ENCODE measurements at regions not wholly inside any gene's neighbourhood (a gene's known extent, or its start where the extent isn't known, plus 50 kb on each side); places are given as distances from the start of the nearest gene placed in this dataset.
A peak's percentile ranks its signal among the peaks of the same experiment; 100 is the strongest.

DNA sequence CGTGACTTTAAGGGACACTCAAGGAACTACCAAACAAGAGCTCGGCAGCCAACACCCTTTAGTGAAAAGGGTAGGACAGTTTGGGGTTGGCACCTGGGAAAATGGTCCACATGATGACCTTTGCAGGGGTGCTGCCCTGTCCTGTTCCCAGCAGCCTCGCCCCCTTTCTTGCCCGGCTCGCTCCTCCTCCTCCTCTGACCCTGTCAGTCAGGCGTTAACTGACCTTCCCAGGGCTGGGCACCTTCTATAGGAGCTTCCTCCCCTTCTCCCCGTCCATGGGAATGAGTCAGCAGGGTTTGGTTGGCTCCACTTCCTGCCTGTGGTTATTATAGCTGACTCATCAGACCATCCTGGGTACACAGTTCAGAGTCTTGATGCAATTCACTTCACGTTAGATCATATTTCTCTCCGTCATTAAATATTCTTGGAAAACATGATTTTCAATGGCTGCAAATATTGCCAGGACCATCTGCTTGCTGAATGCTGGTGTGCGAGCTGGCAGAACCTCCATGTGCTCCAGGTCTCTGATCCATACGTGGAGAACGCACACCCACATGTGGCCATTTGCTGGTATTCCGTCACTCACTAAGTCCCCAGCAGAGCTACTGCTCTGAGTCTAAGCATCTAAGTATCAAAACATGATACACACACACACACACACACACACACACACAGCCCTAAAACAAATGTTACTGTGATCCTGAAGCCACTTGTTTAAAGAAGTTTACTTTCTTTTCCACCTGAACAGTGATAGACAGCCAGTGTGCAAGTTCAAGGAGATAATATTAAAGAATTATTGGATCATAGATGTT lies 185.0 kb downstream of the ANAPC1 start (continued):
- no peak for TF ChIP-seq PPARA (CRISPR knock-in tag; IDR thresholded peaks at IDR 0.05; ENCODE audit: borderline replicate concordance)
- TF ChIP-seq OSR1 (CRISPR knock-in tag; IDR thresholded peaks at IDR 0.05): no peak
- TF ChIP-seq, protein P1, sequence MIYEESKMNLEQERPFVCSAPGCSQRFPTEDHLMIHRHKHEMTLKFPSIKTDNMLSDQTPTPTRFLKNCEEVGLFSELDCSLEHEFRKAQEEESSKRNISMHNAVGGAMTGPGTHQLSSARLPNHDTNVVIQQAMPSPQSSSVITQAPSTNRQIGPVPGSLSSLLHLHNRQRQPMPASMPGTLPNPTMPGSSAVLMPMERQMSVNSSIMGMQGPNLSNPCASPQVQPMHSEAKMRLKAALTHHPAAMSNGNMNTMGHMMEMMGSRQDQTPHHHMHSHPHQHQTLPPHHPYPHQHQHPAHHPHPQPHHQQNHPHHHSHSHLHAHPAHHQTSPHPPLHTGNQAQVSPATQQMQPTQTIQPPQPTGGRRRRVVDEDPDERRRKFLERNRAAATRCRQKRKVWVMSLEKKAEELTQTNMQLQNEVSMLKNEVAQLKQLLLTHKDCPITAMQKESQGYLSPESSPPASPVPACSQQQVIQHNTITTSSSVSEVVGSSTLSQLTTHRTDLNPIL (CRISPR knock-in tag; IDR thresholded peaks at IDR 0.05; ENCODE audit: low read depth): no peak
- peak; percentile 86; the same call in 1 of the 2 replicates for TF ChIP-seq TOX (CRISPR knock-in tag; IDR thresholded peaks at IDR 0.05; ENCODE audit: borderline replicate concordance)
- peak; percentile 55; the same call in 1 of the 2 replicates for TF ChIP-seq ZFP3 (CRISPR knock-in tag; IDR thresholded peaks at IDR 0.05)

GRCh38 chr2:111701266-111701665 lies 182.7 kb downstream of the ANAPC1 start:
- TF ChIP-seq ZFP3 (CRISPR knock-in tag; IDR thresholded peaks at IDR 0.05): no peak
- TF ChIP-seq CSDC2 (CRISPR knock-in tag; IDR thresholded peaks at IDR 0.05): no peak
- TF ChIP-seq SNAI2 (CRISPR knock-in tag; IDR thresholded peaks at IDR 0.05): no peak
- TF ChIP-seq CSRNP3 (CRISPR knock-in tag; IDR thresholded peaks at IDR 0.05): no peak
- no peak for TF ChIP-seq ZNF70 (CRISPR knock-in tag; IDR thresholded peaks at IDR 0.05)
- TF ChIP-seq TOX (CRISPR knock-in tag; IDR thresholded peaks at IDR 0.05; ENCODE audit: borderline replicate concordance): no peak
- ATAC-seq: no peak

DNA sequence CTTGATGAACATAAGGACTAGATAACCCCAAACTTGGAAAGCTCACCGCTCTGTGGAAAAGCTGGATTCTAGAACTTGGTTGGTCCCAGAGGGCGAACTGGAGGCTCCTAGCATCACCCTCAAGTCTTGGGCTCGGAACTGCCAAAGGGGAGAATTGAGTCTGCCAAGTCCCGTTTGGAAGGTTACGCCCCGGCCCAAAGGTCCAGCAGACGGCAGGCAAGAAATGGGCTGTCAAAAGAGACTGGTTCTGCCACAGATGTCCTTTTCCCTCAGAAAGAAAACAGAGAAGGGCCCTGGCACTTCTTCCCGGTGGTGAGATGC lies 182.2 kb downstream of the ANAPC1 start:
- ATAC-seq: no peak

DNA sequence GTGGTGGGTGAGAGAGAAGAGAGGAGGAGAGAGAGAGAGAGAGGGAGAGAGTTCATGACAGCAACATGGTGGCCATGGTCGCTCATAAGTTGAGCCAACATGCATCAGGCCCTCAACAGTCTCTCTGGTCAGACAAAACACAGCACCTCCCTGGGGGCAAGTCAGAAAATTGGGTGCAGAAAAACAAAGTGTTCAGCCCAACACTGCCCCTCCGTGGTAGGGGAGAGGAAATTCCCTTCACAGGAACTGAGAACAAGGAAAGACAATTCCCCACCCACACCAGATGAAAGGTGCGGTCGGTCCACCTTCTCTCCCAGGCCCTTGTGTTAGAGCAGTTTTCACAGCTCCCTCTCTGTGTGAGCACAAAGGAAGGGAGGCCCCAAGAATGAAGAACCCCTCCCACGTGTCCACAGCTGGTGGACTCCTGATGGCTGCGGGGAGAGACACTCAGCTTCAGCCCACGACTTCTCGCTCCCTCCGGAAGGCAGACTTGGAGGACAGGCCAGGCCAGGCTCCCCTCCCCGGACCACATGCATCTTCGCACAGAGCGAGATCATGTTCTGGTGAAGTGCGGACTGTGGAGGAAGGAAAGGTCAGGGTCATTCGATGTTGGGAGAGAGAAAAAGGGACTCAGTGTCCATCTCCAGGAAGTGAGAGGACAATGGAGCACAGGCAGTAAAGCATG lies 181.7 kb downstream of the ANAPC1 start:
- no peak for ATAC-seq
- TF ChIP-seq PPARA (CRISPR knock-in tag; IDR thresholded peaks at IDR 0.05; ENCODE audit: borderline replicate concordance) (no peak), RARB (CRISPR knock-in tag; IDR thresholded peaks at IDR 0.05) (no peak), ZFP3 (CRISPR knock-in tag; IDR thresholded peaks at IDR 0.05) (no peak), BACH2 (CRISPR knock-in tag; IDR thresholded peaks at IDR 0.05; ENCODE audit: borderline replicate concordance) (no peak), ZNF565 (CRISPR knock-in tag; conservative IDR thresholded peaks at IDR 0.05; ENCODE audit: low read depth) (no peak), TOX (CRISPR knock-in tag; IDR thresholded peaks at IDR 0.05; ENCODE audit: borderline replicate concordance) (no peak), CSRNP3 (CRISPR knock-in tag; IDR thresholded peaks at IDR 0.05) (no peak), ESRRG (CRISPR knock-in tag; IDR thresholded peaks at IDR 0.05) (no peak), PATZ1 (CRISPR knock-in tag; IDR thresholded peaks at IDR 0.05; ENCODE audit: borderline replicate concordance) (no peak), CSDC2 (CRISPR knock-in tag; IDR thresholded peaks at IDR 0.05) (no peak), ISL1 (CRISPR knock-in tag; IDR thresholded peaks at IDR 0.05) (no peak)

More for the DNA sequence above, 182.2 kb downstream of the ANAPC1 start:
- TF ChIP-seq TOX (CRISPR knock-in tag; IDR thresholded peaks at IDR 0.05; ENCODE audit: borderline replicate concordance) (no peak), ZNF8 (CRISPR knock-in tag; IDR thresholded peaks at IDR 0.05) (no peak), CSDC2 (CRISPR knock-in tag; IDR thresholded peaks at IDR 0.05) (no peak), PATZ1 (CRISPR knock-in tag; IDR thresholded peaks at IDR 0.05; ENCODE audit: borderline replicate concordance) (no peak), GLIS3 (CRISPR knock-in tag; IDR thresholded peaks at IDR 0.05) (no peak), TCF4 (CRISPR knock-in tag; IDR thresholded peaks at IDR 0.05; ENCODE audit: borderline replicate concordance) (no peak), ZNF70 (CRISPR knock-in tag; IDR thresholded peaks at IDR 0.05) (no peak), BACH2 (CRISPR knock-in tag; IDR thresholded peaks at IDR 0.05; ENCODE audit: borderline replicate concordance) (no peak), RARB (CRISPR knock-in tag; IDR thresholded peaks at IDR 0.05) (no peak), ZFP3 (CRISPR knock-in tag; IDR thresholded peaks at IDR 0.05) (no peak), SNAI2 (CRISPR knock-in tag; IDR thresholded peaks at IDR 0.05) (no peak), PPARA (CRISPR knock-in tag; IDR thresholded peaks at IDR 0.05; ENCODE audit: borderline replicate concordance) (no peak), POU6F1 (CRISPR knock-in tag; IDR thresholded peaks at IDR 0.05; ENCODE audit: borderline replicate concordance, low read depth) (no peak), ESRRG (CRISPR knock-in tag; IDR thresholded peaks at IDR 0.05) (no peak)

Measured in SK-N-SH treated with all-trans-retinoic acid at 6 μM for 48 hours (cell line).